H1 (cell line): ENCODE measurements at regions not wholly inside any gene's neighbourhood (a gene's known extent, or its start where the extent isn't known, plus 50 kb on each side); places are given as distances from the start of the nearest gene placed in this dataset.

Source experiments
- CTCF ChIA-PET: fragments of 300-600 bp; sonication (Branson Sonifier 250); formaldehyde crosslinking; loops from one replicate; lab custom pipeline; 2021; ENCODE audit not compliant: partially characterized antibody; lab: Charles Lee
- POLR2A ChIA-PET: fragments of 300-600 bp; sonication (Branson Sonifier 250); formaldehyde crosslinking; loops from one replicate; lab custom pipeline; 2021; ENCODE audit warnings: inconsistent platforms; ENCODE audit not compliant: partially characterized antibody; lab: Charles Lee
- DNase-seq, 2 experiments: peaks; one replicate each; pipeline versions ENCODE4 v3.0.0 to v3.0.0-alpha.2; 2010 to 2022; ENCODE audit warnings: low spot score in 2 of 2, low read depth in 1 of 2, mixed read lengths in 1 of 2
- FAIRE-seq: peaks from 2 replicates; lab custom pipeline; 2011; peaks lifted over from hg19 to GRCh38; lab: Jason Lieb, UNC
- H2AFZ ChIP-seq: 2 replicates; pipeline ENCODE4 v1.8.1; 2012; ENCODE audit warnings: low read length, inconsistent platforms
- H2AK5ac ChIP-seq: 2 replicates; pipeline ENCODE4 v1.6.1; 2013; ENCODE audit warnings: low read depth, low read length
- H2BK120ac ChIP-seq: replicated peaks from 2 replicates; pipeline ENCODE3; 2013; ENCODE audit warnings: low read depth, low read length, inconsistent platforms
- H2BK12ac ChIP-seq: 2 replicates; pipeline ENCODE4 v1.6.1; 2013; ENCODE audit warnings: low read depth, low read length
- H2BK15ac ChIP-seq: 2 replicates; pipeline ENCODE4 v1.6.1; 2013; ENCODE audit warnings: low read length
- H2BK20ac ChIP-seq: 2 replicates; pipeline ENCODE4 v1.6.1; 2013; ENCODE audit warnings: low read length
- H2BK5ac ChIP-seq: 2 replicates; pipeline ENCODE4 v1.6.1; 2013; ENCODE audit warnings: low read depth, low read length
- H3K14ac ChIP-seq: 2 replicates; pipeline ENCODE4 v1.6.1; 2013; ENCODE audit warnings: inconsistent platforms; ENCODE audit not compliant: insufficient read length
- H3K18ac ChIP-seq: 2 replicates; pipeline ENCODE4 v1.6.1; 2013; ENCODE audit warnings: low read length; ENCODE audit errors: extremely low read depth
- H3K23ac ChIP-seq: 2 replicates; pipeline ENCODE4 v1.6.1; 2013; ENCODE audit warnings: inconsistent platforms; ENCODE audit not compliant: insufficient read length
- H3K23me2 ChIP-seq: 2 replicates; pipeline ENCODE4 v1.6.1; 2013; ENCODE audit warnings: low read depth, low read length
- H3K27ac ChIP-seq: 2 replicates; pipeline ENCODE4 v1.6.1; 2011; ENCODE audit warnings: low read depth, low read length, inconsistent platforms
- H3K27me3 ChIP-seq, 4 experiments: replicated peaks in 1 of 4; 1 replicate in 1 of 4; 2 replicates in 3 of 4; pipeline versions ENCODE4 v1.6.1 to v1.8.1; 2011 to 2013; ENCODE audit warnings: low read length in 3 of 4, mild to moderate bottlenecking in 3 of 4, inconsistent platforms in 2 of 4, mixed read lengths in 2 of 4, moderate library complexity in 1 of 4; ENCODE audit not compliant: control insufficient read depth in 3 of 4, insufficient read depth in 3 of 4; ENCODE audit errors: extremely low read depth in 1 of 4
- H3K36me3 ChIP-seq, 4 experiments: 2 replicates each; pipeline versions ENCODE4 v1.6.1 to v1.8.1; 2011 to 2013; ENCODE audit warnings: mild to moderate bottlenecking in 4 of 4, low read length in 3 of 4, moderate library complexity in 2 of 4, control low read depth in 1 of 4, inconsistent platforms in 1 of 4; ENCODE audit not compliant: insufficient read depth in 4 of 4, control insufficient read depth in 2 of 4
- H3K4ac ChIP-seq: replicated peaks from 2 replicates; pipeline ENCODE3; 2013; ENCODE audit warnings: low read length, low read depth, mixed read lengths, inconsistent platforms; ENCODE audit not compliant: insufficient read length
- H3K4me1 ChIP-seq, 4 experiments: replicated peaks in 1 of 4; 1 replicate in 1 of 4; 2 replicates in 3 of 4; pipeline versions ENCODE4 v1.6.1 to v1.8.1; 2011 to 2013; ENCODE audit warnings: low read length in 3 of 4, inconsistent platforms in 2 of 4, mixed read lengths in 1 of 4; ENCODE audit not compliant: insufficient read depth in 4 of 4, control insufficient read depth in 3 of 4
- H3K4me2 ChIP-seq, 2 experiments: 2 replicates each; pipeline versions ENCODE4 v1.6.1 to v1.8.1; 2011 to 2013; ENCODE audit warnings: low read depth in 2 of 2, low read length in 2 of 2, control low read depth in 1 of 2, inconsistent platforms in 1 of 2, mild to moderate bottlenecking in 1 of 2; ENCODE audit not compliant: insufficient read depth in 1 of 2
- H3K4me3 ChIP-seq, 4 experiments: fragments of 200-600, 300-600 bp in 1 of 4; sonication (generic), shearing (Covaris generic), sonication (Bioruptor Twin) in 1 of 4; 2 replicates each; pipeline versions ENCODE4 v1.5.1 to v1.8.1; 2011 to 2016; ENCODE audit warnings: low read length in 4 of 4, low read depth in 3 of 4, control low read depth in 2 of 4, inconsistent platforms in 2 of 4, mild to moderate bottlenecking in 2 of 4, mixed read lengths in 1 of 4, moderate library complexity in 1 of 4; ENCODE audit not compliant: insufficient read depth in 2 of 4; ENCODE audit errors: extremely low read depth in 1 of 4
- H3K56ac ChIP-seq: replicated peaks from 2 replicates; pipeline ENCODE3; 2013; ENCODE audit warnings: low read depth, mild to moderate bottlenecking, mixed read lengths, low read length, inconsistent platforms; ENCODE audit not compliant: insufficient read length
- H3K79me1 ChIP-seq: 2 replicates; pipeline ENCODE4 v1.6.1; 2013; ENCODE audit warnings: low read depth, low read length, control low read depth
- H3K79me2 ChIP-seq, 2 experiments: 2 replicates each; pipeline versions ENCODE4 v1.6.1 to v1.8.1; 2012 to 2013; ENCODE audit warnings: low read length in 2 of 2, mild to moderate bottlenecking in 2 of 2, inconsistent platforms in 1 of 2; ENCODE audit not compliant: insufficient read depth in 2 of 2, control insufficient read depth in 1 of 2
- H3K9ac ChIP-seq, 4 experiments: replicated peaks in 1 of 4; 1 replicate in 1 of 4; 2 replicates in 3 of 4; pipeline versions ENCODE4 v1.6.1 to v1.8.1; 2011 to 2013; ENCODE audit warnings: low read depth in 3 of 4, low read length in 3 of 4, control low read depth in 2 of 4, mild to moderate bottlenecking in 2 of 4, moderate library complexity in 2 of 4, inconsistent platforms in 1 of 4; ENCODE audit errors: extremely low read depth in 1 of 4
- H3K9me3 ChIP-seq, 2 experiments: 2 replicates each; pipeline versions ENCODE4 v1.6.1 to v1.8.1; 2012 to 2013; ENCODE audit warnings: mild to moderate bottlenecking in 2 of 2, moderate library complexity in 2 of 2, control low read depth in 1 of 2, inconsistent platforms in 1 of 2, low read depth in 1 of 2, low read length in 1 of 2, mixed read lengths in 1 of 2; ENCODE audit not compliant: insufficient read depth in 2 of 2
- H4K20me1 ChIP-seq, 2 experiments: replicated peaks in 1 of 2; 2 replicates each; pipeline versions ENCODE3 to v1.8.1; 2011 to 2013; ENCODE audit warnings: inconsistent platforms in 2 of 2, low read length in 2 of 2, mild to moderate bottlenecking in 1 of 2; ENCODE audit not compliant: insufficient read depth in 2 of 2, control insufficient read depth in 1 of 2
- H4K5ac ChIP-seq: 2 replicates; pipeline ENCODE4 v1.6.1; 2013; ENCODE audit warnings: low read length, low read depth, mixed read lengths, inconsistent platforms; ENCODE audit not compliant: insufficient read length
- H4K8ac ChIP-seq: 2 replicates; pipeline ENCODE4 v1.8.0; 2013; ENCODE audit warnings: mild to moderate bottlenecking, moderate library complexity, low read length, inconsistent platforms; ENCODE audit not compliant: insufficient read depth; ENCODE audit errors: extremely low read depth
- H4K91ac ChIP-seq: replicated peaks from 2 replicates; pipeline ENCODE3; 2013; ENCODE audit warnings: low read length, mixed read lengths, inconsistent platforms; ENCODE audit not compliant: insufficient read length
- ATF3 ChIP-seq: IDR thresholded peaks from 2 replicates; pipeline ENCODE4 v1.6.1; 2011; ENCODE audit warnings: low read depth, mild to moderate bottlenecking, low read length; ENCODE audit not compliant: insufficient read depth
- CEBPB ChIP-seq: IDR thresholded peaks from 2 replicates; pipeline ENCODE4 v1.6.1; 2012; ENCODE audit warnings: low read depth, low read length
- CHD2 ChIP-seq: IDR thresholded peaks from 2 replicates; pipeline ENCODE4 v1.6.1; 2012; ENCODE audit warnings: low read length, improper control_type of control experiment
- E2F6 ChIP-seq: IDR thresholded peaks from 2 replicates; pipeline ENCODE4 v1.6.1; 2012; ENCODE audit warnings: inconsistent platforms
- EGR1 ChIP-seq: IDR thresholded peaks from 2 replicates; pipeline ENCODE4 v1.6.1; 2011; ENCODE audit warnings: low read depth, low read length, borderline replicate concordance
- GTF2F1 ChIP-seq: IDR thresholded peaks from 2 replicates; pipeline ENCODE4 v1.6.1; 2012; ENCODE audit warnings: low read depth, low read length, improper control_type of control experiment, borderline replicate concordance
- JUND ChIP-seq: IDR thresholded peaks from 2 replicates; pipeline ENCODE4 v1.6.1; 2011; ENCODE audit warnings: mild to moderate bottlenecking, improper control_type of control experiment, low read length
- MAX ChIP-seq: IDR thresholded peaks from 2 replicates; pipeline ENCODE4 v1.6.1; 2012; ENCODE audit warnings: inconsistent platforms
- NANOG ChIP-seq: IDR thresholded peaks from 2 replicates; pipeline ENCODE4 v1.6.1; 2011; ENCODE audit warnings: low read length, low read depth, mild to moderate bottlenecking, inconsistent platforms; ENCODE audit not compliant: insufficient read depth, poor library complexity, severe bottlenecking
- RFX5 ChIP-seq: IDR thresholded peaks from 2 replicates; pipeline ENCODE4 v1.6.1; 2011; ENCODE audit warnings: low read depth, low read length, improper control_type of control experiment, borderline replicate concordance
- RXRA ChIP-seq: IDR thresholded peaks from 2 replicates; pipeline ENCODE4 v1.6.1; 2011; ENCODE audit warnings: low read depth, mild to moderate bottlenecking, low read length, moderate library complexity; ENCODE audit not compliant: insufficient read depth
- SAP30 ChIP-seq: fragments of 300-600 bp; sonication (generic); IDR thresholded peaks from 2 replicates; pipeline ENCODE4 v1.7.1; 2012; ENCODE audit warnings: low read length, moderate library complexity, mild to moderate bottlenecking, inconsistent platforms; ENCODE audit not compliant: insufficient read depth, insufficient replicate concordance
- SIN3A ChIP-seq, 2 experiments: IDR thresholded peaks in 1 of 2; conservative IDR thresholded peaks in 1 of 2; 2 replicates each; pipeline ENCODE4 v1.6.1; 2011 to 2012; ENCODE audit warnings: low read length in 2 of 2, improper control_type of control experiment in 1 of 2, low read depth in 1 of 2, mild to moderate bottlenecking in 1 of 2
- SIX5 ChIP-seq: IDR thresholded peaks from 2 replicates; pipeline ENCODE4 v1.6.1; 2011; ENCODE audit warnings: mild to moderate bottlenecking, low read depth, low read length
- SP1 ChIP-seq: IDR thresholded peaks from 2 replicates; pipeline ENCODE4 v1.6.1; 2011; ENCODE audit warnings: low read depth, low read length

- Histone ChIP-seq H2BK5ac (no peak overlapping the region), H3K23ac (no peak overlapping the region), H3K4me3 (no peak overlapping the region), H3K56ac (no peak overlapping the region), H3K4me2 (no peak overlapping the region), H3K23me2 (no peaks in the 10 kb centered on the region), H2AFZ (no peak overlapping the region), H3K9ac (no peak overlapping the region), H2BK12ac (no peak overlapping the region), H3K79me1 (no peaks in the 10 kb centered on the region), H4K5ac (no peak overlapping the region), H2BK15ac (no peak overlapping the region), H2AK5ac (no peak overlapping the region), H4K20me1 (no peaks in the 10 kb centered on the region), H4K8ac (no peak overlapping the region), H3K27ac (no peak overlapping the region), H3K4ac (no peak overlapping the region), H3K4me1 (no peaks in the 10 kb centered on the region), H2BK20ac (no peak overlapping the region), H4K91ac (no peak overlapping the region), H2BK120ac (no peak overlapping the region), H3K18ac (no peak overlapping the region), H3K27me3 (no peaks in the 10 kb centered on the region), H3K79me2 (no peaks in the 10 kb centered on the region), H3K9me3 (no peaks in the 10 kb centered on the region), H3K36me3 (no peaks in the 10 kb centered on the region), H3K14ac (no peak overlapping the region)
- CTCF ChIA-PET: no interaction called here
- DNase-seq (no peak), FAIRE-seq (no peak)
- POLR2A ChIA-PET: no interaction called here
- TF ChIP-seq RXRA (no peak), E2F6 (no peak), EGR1 (no peak), CHD2 (no peak), SP1 (no peak), SIN3A (conservative IDR thresholded peaks at IDR 0.05 in 1 of 2, IDR thresholded peaks at IDR 0.05 in 1 of 2; ENCODE audit: low read depth in 1 of 2, low read length in 2 of 2) (no peak), MAX (no peak), JUND (no peak), SIX5 (no peak), GTF2F1 (no peak), ATF3 (no peak), CEBPB (no peak), SAP30 (no peak), RFX5 (no peak), NANOG (no peak)
Observed at GRCh38 chr11:23232652-23233051, 372.4 kb upstream of the CCDC179 start.
